DND-41 (cell line): ENCODE measurements at regions not wholly inside any gene's neighbourhood (a gene's known extent, or its start where the extent isn't known, plus 50 kb on each side); places are given as distances from the start of the nearest gene placed in this dataset.

ENCODE experiments used
- ATAC-seq: fragments of 200-7000 bp; cut with Tn5 transposase; 3 replicates; pipeline ENCODE4 v1.9.1; 2021; ENCODE audit warnings: low read depth; ENCODE audit not compliant: insufficient read depth
- DNase-seq: peaks from one replicate; pipeline ENCODE4 v3.0.0-alpha.2; 2020
- H2AFZ ChIP-seq: 2 replicates; pipeline ENCODE4 v1.6.0; 2012; ENCODE audit warnings: low read depth, low read length
- H3K27ac ChIP-seq: 2 replicates; pipeline ENCODE4 v1.5.1; 2012; ENCODE audit warnings: low read length, inconsistent platforms
- H3K27me3 ChIP-seq: fragments of 200-600 bp; sonication (generic); 2 replicates; pipeline ENCODE4 v1.6.0; 2012; ENCODE audit warnings: low read length, mild to moderate bottlenecking, inconsistent platforms; ENCODE audit not compliant: insufficient read depth, poor library complexity
- H3K36me3 ChIP-seq: 2 replicates; pipeline ENCODE4 v1.5.1; 2012; ENCODE audit warnings: low read length, inconsistent platforms; ENCODE audit not compliant: insufficient read depth
- H3K4me1 ChIP-seq: 2 replicates; pipeline ENCODE4 v1.5.1; 2012; ENCODE audit warnings: mild to moderate bottlenecking, low read length; ENCODE audit not compliant: insufficient read depth
- H3K4me2 ChIP-seq: 2 replicates; pipeline ENCODE4 v1.6.0; 2012; ENCODE audit warnings: mild to moderate bottlenecking, moderate library complexity, low read length, inconsistent platforms; ENCODE audit not compliant: insufficient read depth
- H3K4me3 ChIP-seq, 2 experiments: fragments of 200-600 bp in 1 of 2; shearing (Covaris generic) in 1 of 2; 2 replicates each; pipeline ENCODE4 v1.5.1; 2012 to 2016; ENCODE audit warnings: inconsistent platforms in 2 of 2, low read length in 2 of 2, mild to moderate bottlenecking in 2 of 2, low read depth in 1 of 2, moderate library complexity in 1 of 2
- H3K79me2 ChIP-seq: 2 replicates; pipeline ENCODE4 v1.6.0; 2012; ENCODE audit warnings: low read length, inconsistent platforms; ENCODE audit not compliant: insufficient read depth
- H3K9ac ChIP-seq: 2 replicates; pipeline ENCODE4 v1.6.0; 2012; ENCODE audit warnings: low read depth, mild to moderate bottlenecking, inconsistent platforms, low read length, moderate library complexity
- H3K9me3 ChIP-seq: 2 replicates; pipeline ENCODE4 v1.5.1; 2012; ENCODE audit warnings: low read length, moderate library complexity, mild to moderate bottlenecking, inconsistent platforms; ENCODE audit not compliant: insufficient read depth, severe bottlenecking
- H4K20me1 ChIP-seq: 2 replicates; pipeline ENCODE4 v1.6.0; 2012; ENCODE audit warnings: low read length; ENCODE audit not compliant: insufficient read depth
- EZH2 ChIP-seq: IDR thresholded peaks from 3 replicates; pipeline ENCODE4 v1.6.1; 2012; ENCODE audit warnings: borderline replicate concordance, low read depth, mild to moderate bottlenecking, moderate library complexity, low read length, inconsistent platforms; ENCODE audit not compliant: severe bottlenecking
- TF ChIP-seq, protein P1 (sequence below): IDR thresholded peaks from 2 replicates; pipeline ENCODE4 v1.5.1; 2012; ENCODE audit warnings: borderline replicate concordance, low read length, moderate library complexity, mild to moderate bottlenecking; ENCODE audit not compliant: poor library complexity, severe bottlenecking; ENCODE audit errors: extremely low read depth

- H3K9me3 ChIP-seq, result no peaks in the 10 kb centered on the region
- no peak for TF ChIP-seq EZH2
- TF ChIP-seq, protein P1, sequence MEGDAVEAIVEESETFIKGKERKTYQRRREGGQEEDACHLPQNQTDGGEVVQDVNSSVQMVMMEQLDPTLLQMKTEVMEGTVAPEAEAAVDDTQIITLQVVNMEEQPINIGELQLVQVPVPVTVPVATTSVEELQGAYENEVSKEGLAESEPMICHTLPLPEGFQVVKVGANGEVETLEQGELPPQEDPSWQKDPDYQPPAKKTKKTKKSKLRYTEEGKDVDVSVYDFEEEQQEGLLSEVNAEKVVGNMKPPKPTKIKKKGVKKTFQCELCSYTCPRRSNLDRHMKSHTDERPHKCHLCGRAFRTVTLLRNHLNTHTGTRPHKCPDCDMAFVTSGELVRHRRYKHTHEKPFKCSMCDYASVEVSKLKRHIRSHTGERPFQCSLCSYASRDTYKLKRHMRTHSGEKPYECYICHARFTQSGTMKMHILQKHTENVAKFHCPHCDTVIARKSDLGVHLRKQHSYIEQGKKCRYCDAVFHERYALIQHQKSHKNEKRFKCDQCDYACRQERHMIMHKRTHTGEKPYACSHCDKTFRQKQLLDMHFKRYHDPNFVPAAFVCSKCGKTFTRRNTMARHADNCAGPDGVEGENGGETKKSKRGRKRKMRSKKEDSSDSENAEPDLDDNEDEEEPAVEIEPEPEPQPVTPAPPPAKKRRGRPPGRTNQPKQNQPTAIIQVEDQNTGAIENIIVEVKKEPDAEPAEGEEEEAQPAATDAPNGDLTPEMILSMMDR, result peak; percentile 24
- ATAC-seq (peak; percentile 67), DNase-seq (peak; percentile 62)
- peaks cover 6% of the 10 kb centered on the region; the same call in 1 of the 2 replicates for H3K36me3 ChIP-seq
- peaks cover 52% of the 10 kb centered on the region for H3K4me1 ChIP-seq
- H3K9ac ChIP-seq, result peak overlapping the region; percentile 88
- H3K79me2 ChIP-seq, result peaks cover 54% of the 10 kb centered on the region
- peak overlapping the region; percentile 94 for H3K4me2 ChIP-seq
- no peaks in the 10 kb centered on the region for H3K27me3 ChIP-seq
- peak overlapping the region; percentile 80 for H3K27ac ChIP-seq
- peaks cover 50% of the 10 kb centered on the region for H4K20me1 ChIP-seq
- peak overlapping the region; percentile 67 for H2AFZ ChIP-seq
- H3K4me3 ChIP-seq, result peak overlapping the region; percentile 85 to 95
These were observed 232.8 kb downstream of the SEC14L1 start for GRCh38 chr17:77373299-77374169.

DNA sequence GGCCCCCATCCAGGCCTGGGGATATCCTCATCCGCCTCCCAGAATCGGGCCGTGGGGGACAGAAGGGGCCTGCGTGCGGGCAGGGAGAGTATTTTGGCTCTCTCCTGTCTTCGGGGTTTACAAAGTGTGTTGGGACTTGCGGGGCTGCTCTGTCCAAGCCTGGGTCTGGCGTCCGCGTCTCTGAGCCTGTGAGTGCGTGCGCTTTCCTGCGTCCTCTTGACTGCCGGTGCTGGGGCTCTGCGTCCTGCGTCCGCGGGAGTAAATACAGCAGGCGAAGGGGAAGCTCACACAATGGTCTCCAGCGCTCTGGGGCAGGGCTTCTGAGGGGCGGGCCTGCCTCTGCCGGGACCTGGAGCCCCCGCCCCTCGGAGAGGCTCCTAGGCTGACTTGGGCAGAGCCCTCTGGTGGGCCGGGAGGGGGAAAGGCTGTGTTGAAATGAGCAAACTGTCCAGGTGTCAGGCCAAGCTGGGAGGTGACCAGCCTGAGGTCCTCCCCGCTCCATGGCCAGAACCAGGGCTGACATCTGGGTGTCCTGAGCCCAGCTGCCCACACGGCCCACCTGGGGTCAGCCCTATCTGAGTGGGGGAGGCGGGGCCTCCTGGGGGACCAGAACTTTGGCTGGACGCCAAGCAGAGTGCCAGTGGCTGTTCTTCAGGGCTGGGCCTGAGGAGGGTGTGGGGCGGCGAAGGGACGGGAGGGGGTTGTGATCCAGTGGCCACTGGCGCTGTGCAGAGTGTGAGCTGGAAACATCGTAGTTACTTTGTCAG, 233.6 kb downstream of the SEC14L1 start:
- H3K4me1 ChIP-seq, result peaks cover 60% of the 10 kb centered on the region
- H2AFZ ChIP-seq, result peak overlapping the region; percentile 67
- DNase-seq (peak; percentile 85), ATAC-seq (peak; percentile 79)
- no peaks in the 10 kb centered on the region for H3K9me3 ChIP-seq
- peak overlapping the region; percentile 88 for H3K9ac ChIP-seq
- peaks cover 59% of the 10 kb centered on the region for H4K20me1 ChIP-seq
- H3K79me2 ChIP-seq, result peaks cover 62% of the 10 kb centered on the region
- peak overlapping the region; percentile 94 for H3K4me2 ChIP-seq
- no peaks in the 10 kb centered on the region for H3K27me3 ChIP-seq
- TF ChIP-seq EZH2, result no peak
- TF ChIP-seq, protein P1, result peak; percentile 62
- peaks cover 10% of the 10 kb centered on the region; the same call in 1 of the 2 replicates for H3K36me3 ChIP-seq
- peak overlapping the region; percentile 80 for H3K27ac ChIP-seq
- H3K4me3 ChIP-seq, result peak overlapping the region; percentile 85 to 95

GRCh38 chr17:77375108-77375916, 234.5 kb downstream of the SEC14L1 start:
- Histone ChIP-seq H3K27me3 (no peaks in the 10 kb centered on the region), H3K9ac (peak overlapping the region; percentile 88), H3K36me3 (peaks cover 10% of the 10 kb centered on the region; the same call in 1 of the 2 replicates), H3K4me3 (peak overlapping the region in 1 of 2 experiments; percentile 95; a peak in 2 of 4 replicates), H3K79me2 (peaks cover 71% of the 10 kb centered on the region), H3K4me2 (peak overlapping the region; percentile 94), H2AFZ (no peak overlapping the region), H3K27ac (peak overlapping the region; percentile 80), H3K9me3 (no peaks in the 10 kb centered on the region), H4K20me1 (peaks cover 65% of the 10 kb centered on the region), H3K4me1 (peaks cover 67% of the 10 kb centered on the region)
- no peak for TF ChIP-seq EZH2
- TF ChIP-seq, protein P1, result no peak
- no peak for ATAC-seq
- DNase-seq, result no peak
